GM23338 (cell line): ENCODE measurements at regions not wholly inside any gene's neighbourhood (a gene's known extent, or its start where the extent isn't known, plus 50 kb on each side); places are given as distances from the start of the nearest gene placed in this dataset.

Experiments used
- ATAC-seq: fragments of 200-7000 bp; cut with Tn5 transposase; 3 replicates; pipeline ENCODE4 v1.9.1; 2020
- DNase-seq: peaks from one replicate; pipeline ENCODE4 v3.0.0-alpha.2; 2015; ENCODE audit warnings: low spot score
- H2AFZ ChIP-seq: fragments of 200-600 bp; sonication (generic); 2 replicates; pipeline ENCODE4 v1.8.0; 2016; ENCODE audit warnings: antibody characterized with exemption, mild to moderate bottlenecking, moderate library complexity
- H3F3A ChIP-seq: fragments of 200-600 bp; sonication (generic); replicated peaks from 2 replicates; pipeline ENCODE4 v1.8.0; 2017; ENCODE audit warnings: antibody characterized with exemption, mixed run types, low read depth
- H3K27ac ChIP-seq: fragments of 200-600 bp; sonication (generic); 2 replicates; pipeline ENCODE4 v1.6.1; 2016; ENCODE audit warnings: low read depth
- H3K27me3 ChIP-seq: fragments of 200-600 bp; sonication (generic); 2 replicates; pipeline ENCODE4 v1.8.0; 2016; ENCODE audit warnings: mild to moderate bottlenecking, mixed run types, moderate library complexity; ENCODE audit not compliant: insufficient read depth
- H3K36me3 ChIP-seq: fragments of 200-600 bp; sonication (generic); 2 replicates; pipeline ENCODE4 v1.8.0; 2016; ENCODE audit warnings: mild to moderate bottlenecking; ENCODE audit not compliant: insufficient read depth
- H3K4me1 ChIP-seq: fragments of 200-600 bp; sonication (generic); 2 replicates; pipeline ENCODE4 v1.8.0; 2016; ENCODE audit warnings: mild to moderate bottlenecking, moderate library complexity; ENCODE audit not compliant: insufficient read depth
- H3K4me2 ChIP-seq: fragments of 200-600 bp; sonication (generic); 2 replicates; pipeline ENCODE4 v1.7.1; 2017; ENCODE audit warnings: mixed run types
- H3K4me3 ChIP-seq: fragments of 200-600 bp; sonication (generic); 2 replicates; pipeline ENCODE4 v1.6.1; 2016; ENCODE audit warnings: mixed run types
- H3K79me2 ChIP-seq: fragments of 200-600 bp; sonication (generic); replicated peaks from 2 replicates; pipeline ENCODE4 v1.8.0; 2017; ENCODE audit warnings: mild to moderate bottlenecking; ENCODE audit not compliant: insufficient read depth
- H3K9me2 ChIP-seq: fragments of 200-600 bp; sonication (generic); 2 replicates; pipeline ENCODE4 v1.8.0; 2017; ENCODE audit not compliant: insufficient read depth
- H4K20me1 ChIP-seq: fragments of 200-600 bp; sonication (generic); replicated peaks from 2 replicates; pipeline ENCODE4 v1.8.0; 2017; ENCODE audit warnings: mild to moderate bottlenecking; ENCODE audit not compliant: insufficient read depth
- H3K27ac Mint-ChIP-seq: 2 replicates; pipeline ENCODE4 v1.8.0; 2020; ENCODE audit warnings: inconsistent platforms, mild to moderate bottlenecking, moderate library complexity, mixed read lengths
- H3K27me3 Mint-ChIP-seq: 3 replicates; pipeline ENCODE4 v1.8.0; 2022; ENCODE audit warnings: low read depth, mild to moderate bottlenecking, moderate library complexity, mixed read lengths, inconsistent platforms; ENCODE audit not compliant: insufficient read depth, poor library complexity
- H3K36me3 Mint-ChIP-seq: 3 replicates; pipeline ENCODE4 v1.8.0; 2021; ENCODE audit warnings: low read depth, mild to moderate bottlenecking, inconsistent platforms, moderate library complexity, mixed read lengths
- H3K4me1 Mint-ChIP-seq: 3 replicates; pipeline ENCODE4 v1.8.0; 2020; ENCODE audit warnings: mild to moderate bottlenecking, inconsistent platforms, mixed read lengths
- H3K4me3 Mint-ChIP-seq: 3 replicates; pipeline ENCODE4 v1.8.0; 2021; ENCODE audit warnings: moderate library complexity, mild to moderate bottlenecking, inconsistent platforms, mixed read lengths
- H3K9me3 Mint-ChIP-seq: 3 replicates; pipeline ENCODE4 v1.8.0; 2020; ENCODE audit warnings: moderate library complexity, mild to moderate bottlenecking, inconsistent platforms, mixed read lengths
- CREB1 ChIP-seq: fragments of 250-450 bp; sonication (Bioruptor Pico); IDR thresholded peaks from 2 replicates; pipeline ENCODE4 v1.5.0; 2020; ENCODE audit warnings: low read depth, mild to moderate bottlenecking, moderate library complexity
- CTCF ChIP-seq, 2 experiments: fragments of 200-600 bp in 1 of 2; sonication (generic) in 1 of 2; conservative IDR thresholded peaks; 2 replicates each; pipeline versions ENCODE4 v1.5.1 to v1.6.1; 2016 to 2017; ENCODE audit warnings: antibody characterized with exemption in 2 of 2, low read depth in 2 of 2, mild to moderate bottlenecking in 2 of 2, moderate library complexity in 1 of 2
- EZH2 ChIP-seq: fragments of 200-600 bp; sonication (generic); IDR thresholded peaks from one replicate; pipeline ENCODE4 v1.8.0; 2017; ENCODE audit warnings: antibody characterized with exemption, mild to moderate bottlenecking, low read depth; ENCODE audit not compliant: unreplicated experiment
- EZH2phosphoT487 ChIP-seq: fragments of 200-600 bp; sonication (generic); IDR thresholded peaks from one replicate; pipeline ENCODE4 v1.8.1; 2018; ENCODE audit warnings: antibody characterized with exemption; ENCODE audit not compliant: unreplicated experiment
- JUNB ChIP-seq: IDR thresholded peaks from one replicate; pipeline ENCODE4 v1.6.1; 2016; ENCODE audit warnings: antibody characterized with exemption; ENCODE audit not compliant: unreplicated experiment
- NANOG ChIP-seq: IDR thresholded peaks from 2 replicates; pipeline ENCODE4 v1.6.1; 2016; ENCODE audit warnings: antibody characterized with exemption, borderline replicate concordance
- POLR2AphosphoS5 ChIP-seq: IDR thresholded peaks from 2 replicates; pipeline ENCODE4 v1.6.1; 2016; ENCODE audit warnings: antibody characterized with exemption, low read depth
- REST ChIP-seq: IDR thresholded peaks from one replicate; pipeline ENCODE4 v1.6.1; 2018; ENCODE audit warnings: antibody characterized with exemption; ENCODE audit not compliant: unreplicated experiment
- STAT1 ChIP-seq: IDR thresholded peaks from one replicate; pipeline ENCODE4 v1.6.1; 2016; ENCODE audit warnings: antibody characterized with exemption; ENCODE audit not compliant: unreplicated experiment
- ZNF114 ChIP-seq: fragments of 250-450 bp; sonication (Bioruptor Pico); IDR thresholded peaks from 2 replicates; pipeline ENCODE4 v1.5.0; 2020; ENCODE audit warnings: mild to moderate bottlenecking, moderate library complexity
- ZNF331 ChIP-seq: fragments of 250-450 bp; sonication (Bioruptor Pico); IDR thresholded peaks from 2 replicates; pipeline ENCODE4 v1.5.0; 2020; ENCODE audit warnings: low read depth, mild to moderate bottlenecking, moderate library complexity
- TF ChIP-seq, protein P1 (sequence below): fragments of 250-450 bp; sonication (Bioruptor Pico); IDR thresholded peaks from 2 replicates; pipeline ENCODE4 v1.5.0; 2020; ENCODE audit warnings: mild to moderate bottlenecking, moderate library complexity
- TF ChIP-seq, protein P2 (sequence below): IDR thresholded peaks from 2 replicates; pipeline ENCODE4 v1.6.1; 2016; ENCODE audit warnings: antibody characterized with exemption

- Mint-ChIP-seq H3K9me3 (peaks cover 12% of the 10 kb centered on the region; the same call in 2 of the 3 replicates), H3K27ac (no peak overlapping the region), H3K27me3 (no peaks in the 10 kb centered on the region), H3K36me3 (peaks cover 8% of the 10 kb centered on the region; the same call in 2 of the 3 replicates), H3K4me3 (no peak overlapping the region), H3K4me1 (no peaks in the 10 kb centered on the region)
- H3K9me2 ChIP-seq, result peaks cover 5% of the 10 kb centered on the region
- no peaks in the 10 kb centered on the region for H4K20me1 ChIP-seq
- H3F3A ChIP-seq, result no peaks in the 10 kb centered on the region
- H3K79me2 ChIP-seq, result no peaks in the 10 kb centered on the region
- ATAC-seq, result no peak
- 0 out of 2 replicates have a peak, but pooled peaks cover 10% of the 10 kb centered on the region for H3K36me3 ChIP-seq
- no peak overlapping the region for H3K4me2 ChIP-seq
- no peak for DNase-seq
- no peaks in the 10 kb centered on the region for H3K27me3 ChIP-seq
- H3K4me1 ChIP-seq, result no peaks in the 10 kb centered on the region
- no peak overlapping the region for H3K27ac ChIP-seq
- no peak overlapping the region for H3K4me3 ChIP-seq
- TF ChIP-seq ZNF114 (CRISPR knock-in tag), result no peak
- no peak for TF ChIP-seq EZH2
- TF ChIP-seq REST, result no peak
- TF ChIP-seq, protein P1, sequence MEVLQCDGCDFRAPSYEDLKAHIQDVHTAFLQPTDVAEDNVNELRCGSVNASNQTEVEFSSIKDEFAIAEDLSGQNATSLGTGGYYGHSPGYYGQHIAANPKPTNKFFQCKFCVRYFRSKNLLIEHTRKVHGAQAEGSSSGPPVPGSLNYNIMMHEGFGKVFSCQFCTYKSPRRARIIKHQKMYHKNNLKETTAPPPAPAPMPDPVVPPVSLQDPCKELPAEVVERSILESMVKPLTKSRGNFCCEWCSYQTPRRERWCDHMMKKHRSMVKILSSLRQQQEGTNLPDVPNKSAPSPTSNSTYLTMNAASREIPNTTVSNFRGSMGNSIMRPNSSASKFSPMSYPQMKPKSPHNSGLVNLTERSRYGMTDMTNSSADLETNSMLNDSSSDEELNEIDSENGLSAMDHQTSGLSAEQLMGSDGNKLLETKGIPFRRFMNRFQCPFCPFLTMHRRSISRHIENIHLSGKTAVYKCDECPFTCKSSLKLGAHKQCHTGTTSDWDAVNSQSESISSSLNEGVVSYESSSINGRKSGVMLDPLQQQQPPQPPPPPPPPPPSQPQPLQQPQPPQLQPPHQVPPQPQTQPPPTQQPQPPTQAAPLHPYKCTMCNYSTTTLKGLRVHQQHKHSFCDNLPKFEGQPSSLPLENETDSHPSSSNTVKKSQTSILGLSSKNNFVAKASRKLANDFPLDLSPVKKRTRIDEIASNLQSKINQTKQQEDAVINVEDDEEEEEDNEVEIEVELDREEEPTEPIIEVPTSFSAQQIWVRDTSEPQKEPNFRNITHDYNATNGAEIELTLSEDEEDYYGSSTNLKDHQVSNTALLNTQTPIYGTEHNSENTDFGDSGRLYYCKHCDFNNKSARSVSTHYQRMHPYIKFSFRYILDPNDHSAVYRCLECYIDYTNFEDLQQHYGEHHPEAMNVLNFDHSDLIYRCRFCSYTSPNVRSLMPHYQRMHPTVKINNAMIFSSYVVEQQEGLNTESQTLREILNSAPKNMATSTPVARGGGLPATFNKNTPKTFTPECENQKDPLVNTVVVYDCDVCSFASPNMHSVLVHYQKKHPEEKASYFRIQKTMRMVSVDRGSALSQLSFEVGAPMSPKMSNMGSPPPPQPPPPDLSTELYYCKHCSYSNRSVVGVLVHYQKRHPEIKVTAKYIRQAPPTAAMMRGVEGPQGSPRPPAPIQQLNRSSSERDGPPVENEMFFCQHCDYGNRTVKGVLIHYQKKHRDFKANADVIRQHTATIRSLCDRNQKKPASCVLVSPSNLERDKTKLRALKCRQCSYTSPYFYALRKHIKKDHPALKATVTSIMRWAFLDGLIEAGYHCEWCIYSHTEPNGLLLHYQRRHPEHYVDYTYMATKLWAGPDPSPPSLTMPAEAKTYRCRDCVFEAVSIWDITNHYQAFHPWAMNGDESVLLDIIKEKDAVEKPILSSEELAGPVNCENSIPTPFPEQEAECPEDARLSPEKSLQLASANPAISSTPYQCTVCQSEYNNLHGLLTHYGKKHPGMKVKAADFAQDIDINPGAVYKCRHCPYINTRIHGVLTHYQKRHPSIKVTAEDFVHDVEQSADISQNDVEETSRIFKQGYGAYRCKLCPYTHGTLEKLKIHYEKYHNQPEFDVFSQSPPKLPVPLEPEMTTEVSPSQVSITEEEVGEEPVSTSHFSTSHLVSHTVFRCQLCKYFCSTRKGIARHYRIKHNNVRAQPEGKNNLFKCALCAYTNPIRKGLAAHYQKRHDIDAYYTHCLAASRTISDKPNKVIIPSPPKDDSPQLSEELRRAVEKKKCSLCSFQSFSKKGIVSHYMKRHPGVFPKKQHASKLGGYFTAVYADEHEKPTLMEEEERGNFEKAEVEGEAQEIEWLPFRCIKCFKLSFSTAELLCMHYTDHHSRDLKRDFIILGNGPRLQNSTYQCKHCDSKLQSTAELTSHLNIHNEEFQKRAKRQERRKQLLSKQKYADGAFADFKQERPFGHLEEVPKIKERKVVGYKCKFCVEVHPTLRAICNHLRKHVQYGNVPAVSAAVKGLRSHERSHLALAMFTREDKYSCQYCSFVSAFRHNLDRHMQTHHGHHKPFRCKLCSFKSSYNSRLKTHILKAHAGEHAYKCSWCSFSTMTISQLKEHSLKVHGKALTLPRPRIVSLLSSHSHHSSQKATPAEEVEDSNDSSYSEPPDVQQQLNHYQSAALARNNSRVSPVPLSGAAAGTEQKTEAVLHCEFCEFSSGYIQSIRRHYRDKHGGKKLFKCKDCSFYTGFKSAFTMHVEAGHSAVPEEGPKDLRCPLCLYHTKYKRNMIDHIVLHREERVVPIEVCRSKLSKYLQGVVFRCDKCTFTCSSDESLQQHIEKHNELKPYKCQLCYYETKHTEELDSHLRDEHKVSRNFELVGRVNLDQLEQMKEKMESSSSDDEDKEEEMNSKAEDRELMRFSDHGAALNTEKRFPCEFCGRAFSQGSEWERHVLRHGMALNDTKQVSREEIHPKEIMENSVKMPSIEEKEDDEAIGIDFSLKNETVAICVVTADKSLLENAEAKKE (CRISPR knock-in tag), result no peak
- no peak for TF ChIP-seq CTCF (conservative IDR thresholded peaks at IDR 0.05; ENCODE audit: low read depth in 2 of 2)
- TF ChIP-seq EZH2phosphoT487, result no peak
- no peak for TF ChIP-seq ZNF331 (CRISPR knock-in tag)
- TF ChIP-seq STAT1, result no peak
- TF ChIP-seq CREB1 (CRISPR knock-in tag), result no peak
- TF ChIP-seq, protein P2, sequence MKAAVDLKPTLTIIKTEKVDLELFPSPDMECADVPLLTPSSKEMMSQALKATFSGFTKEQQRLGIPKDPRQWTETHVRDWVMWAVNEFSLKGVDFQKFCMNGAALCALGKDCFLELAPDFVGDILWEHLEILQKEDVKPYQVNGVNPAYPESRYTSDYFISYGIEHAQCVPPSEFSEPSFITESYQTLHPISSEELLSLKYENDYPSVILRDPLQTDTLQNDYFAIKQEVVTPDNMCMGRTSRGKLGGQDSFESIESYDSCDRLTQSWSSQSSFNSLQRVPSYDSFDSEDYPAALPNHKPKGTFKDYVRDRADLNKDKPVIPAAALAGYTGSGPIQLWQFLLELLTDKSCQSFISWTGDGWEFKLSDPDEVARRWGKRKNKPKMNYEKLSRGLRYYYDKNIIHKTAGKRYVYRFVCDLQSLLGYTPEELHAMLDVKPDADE, result no peak
- TF ChIP-seq NANOG, result no peak
- no peak for TF ChIP-seq JUNB
- no peak for TF ChIP-seq POLR2AphosphoS5
- H2AFZ ChIP-seq, result no peak overlapping the region
These were observed 1198.3 kb downstream of the OLFM4 start for GRCh38 chr13:54226876-54227275.
